Cardiac fibroblast (primary cell): ENCODE measurements at regions not wholly inside any gene's neighbourhood (a gene's known extent, or its start where the extent isn't known, plus 50 kb on each side); places are given as distances from the start of the nearest gene placed in this dataset.

ENCODE experiments used
- DNase-seq, 2 donors: peaks; one replicate each; pipeline versions ENCODE4 v3.0.0 to v3.0.0-alpha.2; 2010; ENCODE audit warnings: low read depth in 2 of 2
- H3K4me3 ChIP-seq, 2 donors: replicated peaks in 1 of 2; 1 replicate in 1 of 2; 2 replicates in 1 of 2; pipeline ENCODE4 v1.5.1; 2011; ENCODE audit warnings: low read depth in 2 of 2, low read length in 2 of 2, mild to moderate bottlenecking in 2 of 2, moderate library complexity in 1 of 2
- TF ChIP-seq, protein P1 (sequence below): IDR thresholded peaks from one replicate; pipeline ENCODE4 v1.5.1; 2011; ENCODE audit warnings: low read depth, mild to moderate bottlenecking, low read length, inconsistent platforms

DNA sequence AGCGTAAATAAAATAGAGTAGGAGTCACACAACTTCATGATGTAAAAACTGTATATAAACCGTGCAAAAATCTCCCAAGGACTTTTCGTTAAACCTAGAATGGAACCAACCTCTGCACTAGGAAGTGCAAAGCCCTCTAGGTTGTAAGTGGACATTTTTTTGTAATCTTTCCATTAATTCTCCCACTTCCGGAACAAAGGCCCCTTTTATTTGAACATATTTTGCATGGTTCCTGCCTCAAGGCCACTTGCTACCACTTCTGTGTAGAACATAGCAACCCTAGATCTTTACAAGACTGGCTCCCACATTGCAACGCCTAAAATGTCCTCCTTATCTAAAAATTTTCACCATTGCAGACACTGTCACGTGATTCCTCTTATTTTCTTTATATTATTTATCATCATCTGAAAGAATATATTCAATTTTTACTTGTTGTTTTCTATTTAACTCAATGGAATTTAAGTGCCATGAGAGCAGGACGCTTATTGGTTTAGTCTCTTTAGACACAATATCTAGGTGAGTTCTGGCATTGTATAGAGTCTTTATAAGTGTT is 249.6 kb upstream of the TMEFF2 start:
- TF ChIP-seq, protein P1, sequence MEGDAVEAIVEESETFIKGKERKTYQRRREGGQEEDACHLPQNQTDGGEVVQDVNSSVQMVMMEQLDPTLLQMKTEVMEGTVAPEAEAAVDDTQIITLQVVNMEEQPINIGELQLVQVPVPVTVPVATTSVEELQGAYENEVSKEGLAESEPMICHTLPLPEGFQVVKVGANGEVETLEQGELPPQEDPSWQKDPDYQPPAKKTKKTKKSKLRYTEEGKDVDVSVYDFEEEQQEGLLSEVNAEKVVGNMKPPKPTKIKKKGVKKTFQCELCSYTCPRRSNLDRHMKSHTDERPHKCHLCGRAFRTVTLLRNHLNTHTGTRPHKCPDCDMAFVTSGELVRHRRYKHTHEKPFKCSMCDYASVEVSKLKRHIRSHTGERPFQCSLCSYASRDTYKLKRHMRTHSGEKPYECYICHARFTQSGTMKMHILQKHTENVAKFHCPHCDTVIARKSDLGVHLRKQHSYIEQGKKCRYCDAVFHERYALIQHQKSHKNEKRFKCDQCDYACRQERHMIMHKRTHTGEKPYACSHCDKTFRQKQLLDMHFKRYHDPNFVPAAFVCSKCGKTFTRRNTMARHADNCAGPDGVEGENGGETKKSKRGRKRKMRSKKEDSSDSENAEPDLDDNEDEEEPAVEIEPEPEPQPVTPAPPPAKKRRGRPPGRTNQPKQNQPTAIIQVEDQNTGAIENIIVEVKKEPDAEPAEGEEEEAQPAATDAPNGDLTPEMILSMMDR = no peak

GRCh38 chr2:192443831-192444230 is 249.1 kb upstream of the TMEFF2 start:
- TF ChIP-seq, protein P1 = no peak

More for the DNA sequence above, 249.6 kb upstream of the TMEFF2 start:
- H3K4me3 ChIP-seq = no peak overlapping the region
- DNase-seq = no peak

DNA sequence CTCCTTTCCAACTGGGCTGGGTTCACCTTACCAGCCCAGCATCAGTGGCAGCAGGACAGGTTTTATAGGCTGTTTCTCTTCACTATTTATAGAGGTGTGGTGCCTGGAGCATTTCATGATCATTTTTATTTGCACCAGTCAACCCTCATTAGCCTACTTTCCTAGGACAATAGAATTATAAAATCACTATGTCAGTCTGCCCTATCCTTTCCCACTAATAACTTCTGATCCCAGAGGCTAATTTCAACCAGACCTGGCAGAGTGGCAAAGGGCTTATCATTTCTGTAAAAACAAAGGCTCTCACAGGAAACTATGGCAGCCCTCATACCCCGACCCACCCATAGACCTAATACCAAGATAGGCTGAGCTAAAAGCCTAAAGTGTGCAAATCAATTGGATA is 243.5 kb upstream of the TMEFF2 start:
- no peak overlapping the region for H3K4me3 ChIP-seq
- TF ChIP-seq, protein P1 = no peak
- DNase-seq = no peak

More at GRCh38 chr2:192443831-192444230, 249.1 kb upstream of the TMEFF2 start:
- DNase-seq = no peak
- H3K4me3 ChIP-seq = no peak overlapping the region

GRCh38 chr2:192437653-192438052 is 242.9 kb upstream of the TMEFF2 start:
- TF ChIP-seq, protein P1 = no peak
- no peak overlapping the region for H3K4me3 ChIP-seq
- DNase-seq = no peak

- H3K4me3 ChIP-seq = no peak overlapping the region
- no peak for DNase-seq
- TF ChIP-seq, protein P1 = no peak
These were observed 229.5 kb upstream of the TMEFF2 start for GRCh38 chr2:192424243-192424642.

DNA sequence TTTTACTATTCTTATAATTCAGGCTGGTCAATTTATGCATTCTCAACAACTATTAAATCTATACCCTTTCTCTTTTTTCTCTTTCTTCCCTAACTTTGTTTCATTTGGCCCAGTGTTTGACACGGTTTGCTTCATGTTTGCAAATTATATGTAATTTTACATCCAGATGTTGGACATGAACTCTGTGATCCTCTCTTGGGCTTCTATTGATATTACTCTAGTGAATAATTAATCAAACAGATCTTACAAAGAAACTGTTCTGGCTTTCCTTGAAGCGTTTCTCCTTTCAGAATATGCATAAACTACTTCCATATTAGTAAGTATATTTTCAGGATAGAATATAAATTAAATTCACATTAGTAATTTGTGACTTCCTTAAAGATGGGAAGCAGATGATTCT is 225.1 kb upstream of the TMEFF2 start:
- no peak for DNase-seq
- TF ChIP-seq, protein P1 = no peak
- H3K4me3 ChIP-seq = no peak overlapping the region

DNA sequence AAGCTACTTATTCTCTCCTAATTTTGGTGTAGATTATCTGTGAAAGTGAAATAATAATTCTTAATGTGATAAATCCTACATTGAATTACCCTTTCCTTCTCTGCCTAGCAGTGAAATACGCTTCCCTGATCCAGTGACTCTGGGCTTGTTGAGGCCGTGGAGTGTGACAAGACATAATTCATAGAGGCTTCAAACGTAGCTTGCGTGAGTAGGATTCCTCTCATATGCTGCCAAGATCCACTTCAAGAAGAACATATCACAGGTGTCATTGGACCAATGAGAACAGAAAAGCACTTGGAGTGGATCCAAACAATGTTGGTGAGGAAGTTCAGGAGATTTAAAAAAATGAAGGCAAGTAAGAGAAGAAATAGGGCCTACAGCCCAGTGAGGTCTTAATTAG is 221.3 kb upstream of the TMEFF2 start:
- TF ChIP-seq, protein P1 = no peak
- no peak overlapping the region for H3K4me3 ChIP-seq
- DNase-seq = no peak
